Chondrocyte (in vitro differentiated cells): ENCODE measurements at regions not wholly inside any gene's neighbourhood (a gene's known extent, or its start where the extent isn't known, plus 50 kb on each side); places are given as distances from the start of the nearest gene placed in this dataset.

Experiments
- DNase-seq: peaks from one replicate; pipeline ENCODE4 v3.0.0; 2021; ENCODE audit warnings: mixed read lengths, low spot score
- H3K27ac Mint-ChIP-seq: one replicate; pipeline ENCODE4 v1.8.0; 2021; ENCODE audit warnings: mild to moderate bottlenecking, moderate library complexity, mixed read lengths; ENCODE audit not compliant: unreplicated experiment
- H3K27me3 Mint-ChIP-seq: 2 replicates; pipeline ENCODE4 v1.8.0; 2021; ENCODE audit warnings: low read depth, mixed read lengths
- H3K36me3 Mint-ChIP-seq: 2 replicates; pipeline ENCODE4 v1.8.0; 2021; ENCODE audit warnings: low read depth, mixed read lengths
- H3K4me1 Mint-ChIP-seq: 2 replicates; pipeline ENCODE4 v1.8.0; 2021; ENCODE audit warnings: low read depth, mild to moderate bottlenecking, mixed read lengths
- H3K4me3 Mint-ChIP-seq: one replicate; pipeline ENCODE4 v1.8.0; 2021; ENCODE audit warnings: mild to moderate bottlenecking, moderate library complexity, mixed read lengths; ENCODE audit not compliant: unreplicated experiment
- H3K9me3 Mint-ChIP-seq: 2 replicates; pipeline ENCODE4 v1.8.0; 2021; ENCODE audit warnings: low read depth, mixed read lengths
- CTCF ChIP-seq: fragments of 200-600 bp; sonication (generic); IDR thresholded peaks from 2 replicates; pipeline ENCODE4 v1.5.0; 2021; ENCODE audit warnings: antibody characterized with exemption, mild to moderate bottlenecking, moderate library complexity

GRCh38 chr6:112899541-112899940 is 552.4 kb downstream of the RFPL4B start:
- peaks cover 48% of the 10 kb centered on the region for H3K9me3 Mint-ChIP-seq
- H3K36me3 Mint-ChIP-seq: peaks cover 19% of the 10 kb centered on the region
- TF ChIP-seq CTCF: no peak
- no peak for DNase-seq
- H3K4me1 Mint-ChIP-seq: no peaks in the 10 kb centered on the region
- H3K27me3 Mint-ChIP-seq: no peaks in the 10 kb centered on the region
- H3K4me3 Mint-ChIP-seq: no peak overlapping the region
- H3K27ac Mint-ChIP-seq: no peak overlapping the region

GRCh38 chr6:112903361-112903760 is 556.2 kb downstream of the RFPL4B start:
- H3K4me3 Mint-ChIP-seq: no peak overlapping the region
- peaks cover 22% of the 10 kb centered on the region for H3K4me1 Mint-ChIP-seq
- TF ChIP-seq CTCF: no peak
- H3K27ac Mint-ChIP-seq: no peak overlapping the region
- peaks cover 37% of the 10 kb centered on the region for H3K9me3 Mint-ChIP-seq
- no peak for DNase-seq
- H3K27me3 Mint-ChIP-seq: no peaks in the 10 kb centered on the region
- peaks cover 15% of the 10 kb centered on the region for H3K36me3 Mint-ChIP-seq

- TF ChIP-seq CTCF: no peak
- Mint-ChIP-seq H3K9me3 (peaks cover 23% of the 10 kb centered on the region), H3K27ac (peak overlapping the region; percentile 90), H3K36me3 (peaks cover 17% of the 10 kb centered on the region), H3K4me1 (peaks cover 35% of the 10 kb centered on the region), H3K27me3 (no peaks in the 10 kb centered on the region), H3K4me3 (peak overlapping the region; percentile 31)
- DNase-seq: no peak
These were observed 559.6 kb downstream of the RFPL4B start for GRCh38 chr6:112906726-112907125.

GRCh38 chr6:112909781-112910180 is 562.7 kb downstream of the RFPL4B start:
- Mint-ChIP-seq H3K4me3 (no peak overlapping the region), H3K36me3 (peaks cover 3% of the 10 kb centered on the region), H3K27ac (peak overlapping the region; percentile 39), H3K9me3 (peaks cover 4% of the 10 kb centered on the region), H3K4me1 (peaks cover 58% of the 10 kb centered on the region), H3K27me3 (no peaks in the 10 kb centered on the region)
- no peak for DNase-seq
- TF ChIP-seq CTCF: no peak

GRCh38 chr6:112910256-112910655 is 563.1 kb downstream of the RFPL4B start:
- Mint-ChIP-seq H3K36me3 (peaks cover 3% of the 10 kb centered on the region), H3K27ac (peak overlapping the region; percentile 39), H3K4me1 (peaks cover 58% of the 10 kb centered on the region), H3K4me3 (no peak overlapping the region), H3K27me3 (no peaks in the 10 kb centered on the region), H3K9me3 (peaks cover 4% of the 10 kb centered on the region)
- DNase-seq: no peak
- no peak for TF ChIP-seq CTCF
